ENCODE measurements at regions not wholly inside any gene's neighbourhood (a gene's known extent, or its start where the extent isn't known, plus 50 kb on each side); places are given as distances from the start of the nearest gene placed in this dataset.

- Histone ChIP-seq H3K4me1 (ENCODE audit: control insufficient read depth in 1 of 2, insufficient read depth in 2 of 2, low read depth in 1 of 2, low read length in 1 of 2) (peaks cover 0 to 35% of the 10 kb centered on the region in 2 experiments; a peak in 1 of 4 replicates), H3K9me3 (no peaks in the 10 kb centered on the region), H3K79me2 (ENCODE audit: insufficient read depth) (no peaks in the 10 kb centered on the region), H3K36me3 (replicated peaks in 1 of 2; ENCODE audit: control insufficient read depth in 1 of 2, insufficient read depth in 2 of 2, low read length in 1 of 2) (no peaks in the 10 kb centered on the region), H3K4me3 (ENCODE audit: low read depth in 2 of 2, low read length in 1 of 2) (no peak overlapping the region), H3K27me3 (ENCODE audit: insufficient read depth) (no peaks in the 10 kb centered on the region), H3K9me2 (no peaks in the 10 kb centered on the region), H3K27ac (ENCODE audit: low read depth in 2 of 2, low read length in 1 of 2) (no peak overlapping the region), H4K20me1 (ENCODE audit: insufficient read depth) (peaks cover 16% of the 10 kb centered on the region; the same call in 1 of the 2 replicates), H3F3A (replicated peaks; ENCODE audit: insufficient read depth) (no peaks in the 10 kb centered on the region), H3K9ac (no peak overlapping the region), H3K4me2 (no peak overlapping the region), H2AFZ (ENCODE audit: low read depth) (no peak overlapping the region)
- CTCF ChIA-PET = interaction anchor here (0.9 to 3.1 kb wide), 10 partner anchors 9 to 353 kb away, joined by 3 to 19 read pairs (median 5); no protein-coding TSS in a partner anchor
- 83% methylated on average over 15 of the region's 19 CpGs for WGBS (ENCODE audit: low lambda C conversion rate)
- no peak for DNase-seq
- POLR2A ChIA-PET = interaction anchor here (0.7 kb wide), 1 partner anchor 41 kb away, joined by 3 read pairs; no protein-coding TSS in a partner anchor
- TF ChIP-seq RAD21 (IDR thresholded peaks at IDR 0.05; ENCODE audit: low read length) = no peak
- no peak for TF ChIP-seq SIN3A (IDR thresholded peaks at IDR 0.05; ENCODE audit: borderline replicate concordance, low read depth, low read length)
- TF ChIP-seq EZH2phosphoT487 (IDR thresholded peaks at IDR 0.05; ENCODE audit: borderline replicate concordance, low read depth) = no peak
- TF ChIP-seq CHD2 (IDR thresholded peaks at IDR 0.05; ENCODE audit: low read length, partially characterized antibody) = no peak
- TF ChIP-seq SMC3 (IDR thresholded peaks at IDR 0.05; ENCODE audit: low read depth, low read length) = no peak
- TF ChIP-seq GABPA (IDR thresholded peaks at IDR 0.05; ENCODE audit: low read depth) = no peak
- TF ChIP-seq NRF1 (IDR thresholded peaks at IDR 0.05; ENCODE audit: low read depth, low read length) = no peak
- TF ChIP-seq USF2 (IDR thresholded peaks at IDR 0.05; ENCODE audit: borderline replicate concordance, low read depth, low read length) = no peak
- TF ChIP-seq EP300 (IDR thresholded peaks at IDR 0.05; ENCODE audit: borderline replicate concordance in 1 of 2, low read depth in 1 of 2, low read length in 1 of 2) = no peak
- TF ChIP-seq RFX5 (IDR thresholded peaks at IDR 0.05; ENCODE audit: low read length) = no peak
- TF ChIP-seq ZBTB33 (IDR thresholded peaks at IDR 0.05; ENCODE audit: borderline replicate concordance, low read depth) = no peak
- TF ChIP-seq MEF2A (IDR thresholded peaks at IDR 0.05; ENCODE audit: borderline replicate concordance, low read depth) = no peak
- TF ChIP-seq PBX3 (IDR thresholded peaks at IDR 0.05) = no peak
- no peak for TF ChIP-seq ELF1 (IDR thresholded peaks at IDR 0.05)
- no peak for TF ChIP-seq RXRA (IDR thresholded peaks at IDR 0.05; ENCODE audit: borderline replicate concordance, low read depth)
- no peak for TF ChIP-seq TCF12 (IDR thresholded peaks at IDR 0.05)
- no peak for TF ChIP-seq RCOR1 (IDR thresholded peaks at IDR 0.05; ENCODE audit: low read length)
- no peak for TF ChIP-seq GATA2 (CRISPR knock-in tag; IDR thresholded peaks at IDR 0.05)
- TF ChIP-seq TAF1 (IDR thresholded peaks at IDR 0.05; ENCODE audit: borderline replicate concordance, low read depth, low read length) = no peak
Observed at GRCh38 chr16:85306793-85307551, 194.7 kb upstream of the CIBAR2 start.
